ENCODE measurements at regions not wholly inside any gene's neighbourhood (a gene's known extent, or its start where the extent isn't known, plus 50 kb on each side); places are given as distances from the start of the nearest gene placed in this dataset.

GRCh38 chr2:220278022-220278421 is 650.6 kb downstream of the SLC4A3 start:
- no peaks in the 10 kb centered on the region for H3K9me3 Mint-ChIP-seq
- no peaks in the 10 kb centered on the region for H3K36me3 Mint-ChIP-seq (ENCODE audit: low read depth)
- no peak overlapping the region for H3K27ac Mint-ChIP-seq (ENCODE audit: unreplicated experiment)
- H3K4me1 Mint-ChIP-seq = no peaks in the 10 kb centered on the region
- no peak for DNase-seq (ENCODE audit: low read depth, low spot score)
- no peak overlapping the region for H3K4me3 Mint-ChIP-seq
- H3K27me3 Mint-ChIP-seq (ENCODE audit: low read depth) = no peaks in the 10 kb centered on the region
- TF ChIP-seq CTCF (conservative IDR thresholded peaks at IDR 0.05) = no peak

- H3K27ac Mint-ChIP-seq (ENCODE audit: unreplicated experiment) = no peak overlapping the region
- no peaks in the 10 kb centered on the region for H3K9me3 Mint-ChIP-seq
- H3K27me3 Mint-ChIP-seq (ENCODE audit: low read depth) = no peaks in the 10 kb centered on the region
- H3K36me3 Mint-ChIP-seq (ENCODE audit: low read depth) = no peaks in the 10 kb centered on the region
- H3K4me3 Mint-ChIP-seq = no peak overlapping the region
- TF ChIP-seq CTCF (conservative IDR thresholded peaks at IDR 0.05) = no peak
- no peak for DNase-seq (ENCODE audit: low read depth, low spot score)
- no peaks in the 10 kb centered on the region for H3K4me1 Mint-ChIP-seq
Measured at GRCh38 chr2:220279372-220279771, 651.9 kb downstream of the SLC4A3 start.

- no peak for TF ChIP-seq CTCF (conservative IDR thresholded peaks at IDR 0.05)
- no peaks in the 10 kb centered on the region for H3K9me3 Mint-ChIP-seq
- H3K36me3 Mint-ChIP-seq (ENCODE audit: low read depth) = no peaks in the 10 kb centered on the region
- H3K27me3 Mint-ChIP-seq (ENCODE audit: low read depth) = no peaks in the 10 kb centered on the region
- H3K27ac Mint-ChIP-seq (ENCODE audit: unreplicated experiment) = no peak overlapping the region
- DNase-seq (ENCODE audit: low read depth, low spot score) = no peak
- H3K4me3 Mint-ChIP-seq = no peak overlapping the region
- H3K4me1 Mint-ChIP-seq = no peaks in the 10 kb centered on the region
Measured at GRCh38 chr2:220279840-220280239, 652.4 kb downstream of the SLC4A3 start.

GRCh38 chr2:220280736-220281135 is 653.3 kb downstream of the SLC4A3 start:
- no peaks in the 10 kb centered on the region for H3K27me3 Mint-ChIP-seq (ENCODE audit: low read depth)
- no peaks in the 10 kb centered on the region for H3K4me1 Mint-ChIP-seq
- no peaks in the 10 kb centered on the region for H3K9me3 Mint-ChIP-seq
- no peak overlapping the region for H3K27ac Mint-ChIP-seq (ENCODE audit: unreplicated experiment)
- no peaks in the 10 kb centered on the region for H3K36me3 Mint-ChIP-seq (ENCODE audit: low read depth)
- no peak for TF ChIP-seq CTCF (conservative IDR thresholded peaks at IDR 0.05)
- no peak overlapping the region for H3K4me3 Mint-ChIP-seq
- no peak for DNase-seq (ENCODE audit: low read depth, low spot score)

GRCh38 chr2:220281771-220282170 is 654.3 kb downstream of the SLC4A3 start:
- Mint-ChIP-seq H3K27ac (ENCODE audit: unreplicated experiment) (no peak overlapping the region), H3K36me3 (ENCODE audit: low read depth) (no peaks in the 10 kb centered on the region), H3K27me3 (ENCODE audit: low read depth) (no peaks in the 10 kb centered on the region), H3K4me3 (no peak overlapping the region), H3K9me3 (no peaks in the 10 kb centered on the region), H3K4me1 (no peaks in the 10 kb centered on the region)
- TF ChIP-seq CTCF (conservative IDR thresholded peaks at IDR 0.05) = no peak
- DNase-seq (ENCODE audit: low read depth, low spot score) = no peak

- TF ChIP-seq CTCF (conservative IDR thresholded peaks at IDR 0.05) = no peak
- no peak overlapping the region for H3K4me3 Mint-ChIP-seq
- no peaks in the 10 kb centered on the region for H3K9me3 Mint-ChIP-seq
- no peaks in the 10 kb centered on the region for H3K27me3 Mint-ChIP-seq (ENCODE audit: low read depth)
- no peaks in the 10 kb centered on the region for H3K4me1 Mint-ChIP-seq
- H3K36me3 Mint-ChIP-seq (ENCODE audit: low read depth) = no peaks in the 10 kb centered on the region
- no peak overlapping the region for H3K27ac Mint-ChIP-seq (ENCODE audit: unreplicated experiment)
- no peak for DNase-seq (ENCODE audit: low read depth, low spot score)
Measured at GRCh38 chr2:220282236-220282635, 654.8 kb downstream of the SLC4A3 start.
